GM12878 (cell line): ENCODE measurements at regions not wholly inside any gene's neighbourhood (a gene's known extent, or its start where the extent isn't known, plus 50 kb on each side); places are given as distances from the start of the nearest gene placed in this dataset.

ENCODE experiments used
- ATAC-seq: fragments of 200-7000 bp; cut with Tn5 transposase; 3 replicates; pipeline ENCODE4 v1.9.1; 2020; ENCODE audit warnings: mild to moderate bottlenecking, moderate library complexity
- BruUV-seq: library from RNA; stranded (reverse); fragments of 400-500 nt; replicated peaks from 2 replicates; lab custom pipeline; 2021; lab: Mats Ljungman, UMichigan
- CTCF ChIA-PET: fragments of 300-600 bp; sonication (Branson Sonifier 250); formaldehyde crosslinking; extraction: SDS; loops from one replicate; lab custom pipeline; 2021; ENCODE audit warnings: inconsistent platforms; lab: Yijun Ruan, JAX
- POLR2A ChIA-PET: fragments of 350-600 bp; formaldehyde crosslinking; extraction: SDS; loops from one replicate; lab custom pipeline; 2021; ENCODE audit warnings: inconsistent platforms; lab: Charles Lee
- RAD21 ChIA-PET: fragments of 300-600 bp; sonication (Branson Sonifier 250); formaldehyde crosslinking; loops from one replicate; lab custom pipeline; 2023; ENCODE audit warnings: antibody characterized with exemption; ENCODE audit not compliant: unreplicated experiment; lab: Charles Lee
- SMC1A ChIA-PET: fragments of 300-600 bp; sonication (Branson Sonifier 250); formaldehyde crosslinking; loops from one replicate; lab custom pipeline; 2023; ENCODE audit not compliant: unreplicated experiment, uncharacterized antibody; lab: Charles Lee
- DNase-seq: peaks from one replicate; pipeline ENCODE4 v3.0.0-alpha.2; 2011; ENCODE audit warnings: low read depth, low spot score
- FAIRE-seq: peaks from 3 replicates; lab custom pipeline; 2011; peaks lifted over from hg19 to GRCh38; lab: Jason Lieb, UNC
- H2AFZ ChIP-seq: 2 replicates; pipeline ENCODE4 v1.6.0; 2011; ENCODE audit warnings: low read depth, low read length, control low read depth; ENCODE audit not compliant: control insufficient read depth
- H3K27ac ChIP-seq: 2 replicates; pipeline ENCODE4 v1.5.1; 2011; ENCODE audit warnings: control low read depth; ENCODE audit not compliant: control insufficient read depth, insufficient read depth
- H3K27me3 ChIP-seq, 2 experiments: replicated peaks in 1 of 2; 2 replicates each; pipeline versions ENCODE4 v1.6.0 to v1.6.1; 2011; ENCODE audit warnings: low read length in 1 of 2; ENCODE audit not compliant: control insufficient read depth in 2 of 2, insufficient read depth in 2 of 2
- H3K36me3 ChIP-seq, 2 experiments: 2 replicates each; pipeline ENCODE4 v1.5.1; 2011; ENCODE audit warnings: low read length in 1 of 2; ENCODE audit not compliant: control insufficient read depth in 2 of 2, insufficient read depth in 2 of 2
- H3K4me1 ChIP-seq: 2 replicates; pipeline ENCODE4 v1.6.1; 2011; ENCODE audit warnings: mild to moderate bottlenecking, low read length, moderate library complexity, mixed read lengths; ENCODE audit not compliant: control insufficient read depth, insufficient read depth
- H3K4me2 ChIP-seq: 2 replicates; pipeline ENCODE4 v1.6.0; 2011; ENCODE audit warnings: control low read depth; ENCODE audit not compliant: control insufficient read depth, insufficient read depth
- H3K4me3 ChIP-seq: fragments of 200-600 bp; sonication (generic); 2 replicates; pipeline ENCODE4 v1.5.1; 2016
- H3K79me2 ChIP-seq: 2 replicates; pipeline ENCODE4 v1.6.0; 2011; ENCODE audit warnings: low read length; ENCODE audit not compliant: control insufficient read depth, insufficient read depth
- H3K9ac ChIP-seq: 2 replicates; pipeline ENCODE4 v1.8.0; 2011; ENCODE audit warnings: low read length, control low read depth, mixed read lengths; ENCODE audit not compliant: control insufficient read depth, insufficient read depth
- H3K9me3 ChIP-seq: replicated peaks from 3 replicates; pipeline ENCODE4 v1.5.1; 2011; ENCODE audit warnings: mild to moderate bottlenecking, low read length; ENCODE audit not compliant: control insufficient read depth, insufficient read depth
- H4K20me1 ChIP-seq: 2 replicates; pipeline ENCODE4 v1.6.0; 2011; ENCODE audit not compliant: control insufficient read depth, insufficient read depth
- CREM ChIP-seq: IDR thresholded peaks from 2 replicates; pipeline ENCODE4 v1.6.1; 2014; ENCODE audit warnings: antibody characterized with exemption, low read depth
- HDAC6 ChIP-seq: fragments of 200-600 bp; sonication (generic); IDR thresholded peaks from one replicate; pipeline ENCODE4 v1.8.0; 2017; ENCODE audit warnings: antibody characterized with exemption; ENCODE audit not compliant: unreplicated experiment
- NFYA ChIP-seq: IDR thresholded peaks from 2 replicates; pipeline ENCODE4 v1.6.1; 2011; ENCODE audit warnings: low read depth, mild to moderate bottlenecking, low read length, improper control_type of control experiment, borderline replicate concordance
- PML ChIP-seq: IDR thresholded peaks from 2 replicates; pipeline ENCODE4 v1.6.1; 2012; ENCODE audit warnings: low read length, inconsistent platforms
- ZNF622 ChIP-seq: fragments of 450-650 bp; IDR thresholded peaks from 2 replicates; pipeline ENCODE4 v1.6.1; 2017; ENCODE audit warnings: mild to moderate bottlenecking, inconsistent platforms
- WGBS: methylation state at CpG from one replicate; pipeline ENCODE4 v1.1.6; 2016; ENCODE audit warnings: low lambda C conversion rate; ENCODE audit not compliant: insufficient replicate concordance, insufficient coverage; ENCODE audit errors: missing lambda C conversion rate; 5-methylcytosine and 5-hydroxymethylcytosine counted together
- in situ Hi-C: fragments of 300-500 bp; cut with MboI; formaldehyde crosslinking; loops from 9 replicates; pipeline ENCODE4 v1.14.3; 2018; ENCODE audit warnings: mixed read lengths
- intact Hi-C: fragments of 100-400 bp; cut with micrococcal nuclease; formaldehyde crosslinking; loops from one replicate; pipeline ENCODE4 v1.14.2; 2022; ENCODE audit not compliant: unreplicated experiment
- TF ChIP-seq, protein P1 (sequence below): fragments of 450-650 bp; IDR thresholded peaks from 2 replicates; pipeline ENCODE4 v1.6.1; 2017; ENCODE audit warnings: low read depth, mild to moderate bottlenecking, moderate library complexity
- TF ChIP-seq, protein P2 (sequence below): fragments of 450-650 bp; formaldehyde crosslinking; IDR thresholded peaks from 2 replicates; pipeline ENCODE4 v1.4.0; 2020; ENCODE audit warnings: mild to moderate bottlenecking, moderate library complexity

DNA sequence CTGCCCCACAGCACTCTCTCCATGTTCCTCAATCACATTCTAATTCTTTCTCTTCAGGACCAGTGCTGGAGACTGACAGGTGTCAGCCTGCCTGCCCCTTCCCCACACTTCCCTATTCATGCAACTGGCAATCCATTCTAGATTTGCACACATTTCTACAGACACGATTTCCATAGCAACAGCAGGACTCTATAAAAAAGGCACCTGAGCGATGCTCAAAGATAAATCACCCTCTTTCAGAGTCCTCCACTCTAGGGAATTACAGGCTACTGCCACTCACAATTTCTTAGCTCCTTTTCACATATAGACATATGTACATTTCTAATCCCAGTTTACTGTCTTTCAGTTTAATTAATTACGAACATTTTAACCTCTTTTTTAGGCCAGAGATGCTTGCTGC lies 118.1 kb upstream of the ANKRD1 start:
- Histone ChIP-seq H3K36me3 (no peaks in the 10 kb centered on the region), H3K4me3 (no peak overlapping the region), H3K79me2 (no peaks in the 10 kb centered on the region), H2AFZ (no peak overlapping the region), H3K27me3 (no peaks in the 10 kb centered on the region), H3K27ac (no peak overlapping the region), H3K9ac (no peak overlapping the region), H3K4me2 (no peak overlapping the region), H3K9me3 (no peaks in the 10 kb centered on the region), H4K20me1 (no peaks in the 10 kb centered on the region), H3K4me1 (no peaks in the 10 kb centered on the region)
- no peak for FAIRE-seq
- BruUV-seq, result no TSS peak
- 57% methylated on average over 3 of the region's 3 CpGs for WGBS
- in situ Hi-C loops (no loop called here), intact Hi-C loops (no loop called here)
- no peak for ATAC-seq
- TF ChIP-seq, protein P1, sequence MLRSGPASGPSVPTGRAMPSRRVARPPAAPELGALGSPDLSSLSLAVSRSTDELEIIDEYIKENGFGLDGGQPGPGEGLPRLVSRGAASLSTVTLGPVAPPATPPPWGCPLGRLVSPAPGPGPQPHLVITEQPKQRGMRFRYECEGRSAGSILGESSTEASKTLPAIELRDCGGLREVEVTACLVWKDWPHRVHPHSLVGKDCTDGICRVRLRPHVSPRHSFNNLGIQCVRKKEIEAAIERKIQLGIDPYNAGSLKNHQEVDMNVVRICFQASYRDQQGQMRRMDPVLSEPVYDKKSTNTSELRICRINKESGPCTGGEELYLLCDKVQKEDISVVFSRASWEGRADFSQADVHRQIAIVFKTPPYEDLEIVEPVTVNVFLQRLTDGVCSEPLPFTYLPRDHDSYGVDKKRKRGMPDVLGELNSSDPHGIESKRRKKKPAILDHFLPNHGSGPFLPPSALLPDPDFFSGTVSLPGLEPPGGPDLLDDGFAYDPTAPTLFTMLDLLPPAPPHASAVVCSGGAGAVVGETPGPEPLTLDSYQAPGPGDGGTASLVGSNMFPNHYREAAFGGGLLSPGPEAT, result no peak
- TF ChIP-seq NFYA, result no peak
- TF ChIP-seq, protein P2, sequence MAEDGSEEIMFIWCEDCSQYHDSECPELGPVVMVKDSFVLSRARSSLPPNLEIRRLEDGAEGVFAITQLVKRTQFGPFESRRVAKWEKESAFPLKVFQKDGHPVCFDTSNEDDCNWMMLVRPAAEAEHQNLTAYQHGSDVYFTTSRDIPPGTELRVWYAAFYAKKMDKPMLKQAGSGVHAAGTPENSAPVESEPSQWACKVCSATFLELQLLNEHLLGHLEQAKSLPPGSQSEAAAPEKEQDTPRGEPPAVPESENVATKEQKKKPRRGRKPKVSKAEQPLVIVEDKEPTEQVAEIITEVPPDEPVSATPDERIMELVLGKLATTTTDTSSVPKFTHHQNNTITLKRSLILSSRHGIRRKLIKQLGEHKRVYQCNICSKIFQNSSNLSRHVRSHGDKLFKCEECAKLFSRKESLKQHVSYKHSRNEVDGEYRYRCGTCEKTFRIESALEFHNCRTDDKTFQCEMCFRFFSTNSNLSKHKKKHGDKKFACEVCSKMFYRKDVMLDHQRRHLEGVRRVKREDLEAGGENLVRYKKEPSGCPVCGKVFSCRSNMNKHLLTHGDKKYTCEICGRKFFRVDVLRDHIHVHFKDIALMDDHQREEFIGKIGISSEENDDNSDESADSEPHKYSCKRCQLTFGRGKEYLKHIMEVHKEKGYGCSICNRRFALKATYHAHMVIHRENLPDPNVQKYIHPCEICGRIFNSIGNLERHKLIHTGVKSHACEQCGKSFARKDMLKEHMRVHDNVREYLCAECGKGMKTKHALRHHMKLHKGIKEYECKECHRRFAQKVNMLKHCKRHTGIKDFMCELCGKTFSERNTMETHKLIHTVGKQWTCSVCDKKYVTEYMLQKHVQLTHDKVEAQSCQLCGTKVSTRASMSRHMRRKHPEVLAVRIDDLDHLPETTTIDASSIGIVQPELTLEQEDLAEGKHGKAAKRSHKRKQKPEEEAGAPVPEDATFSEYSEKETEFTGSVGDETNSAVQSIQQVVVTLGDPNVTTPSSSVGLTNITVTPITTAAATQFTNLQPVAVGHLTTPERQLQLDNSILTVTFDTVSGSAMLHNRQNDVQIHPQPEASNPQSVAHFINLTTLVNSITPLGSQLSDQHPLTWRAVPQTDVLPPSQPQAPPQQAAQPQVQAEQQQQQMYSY, result no peak
- TF ChIP-seq ZNF622, result no peak
- no peak for TF ChIP-seq HDAC6
- no peak for TF ChIP-seq PML
- no peak for TF ChIP-seq CREM
- SMC1A ChIA-PET, result interaction anchor here (0.8 to 2.8 kb wide), 3 partner anchors 33 to 212 kb away, joined by 3 to 8 read pairs (median 3); no protein-coding TSS in a partner anchor
- DNase-seq, result no peak
- POLR2A ChIA-PET, result no interaction called here
- RAD21 ChIA-PET, result interaction anchor here (1.2 kb wide), 1 partner anchor 32 kb away, joined by 3 read pairs; no protein-coding TSS in a partner anchor
- CTCF ChIA-PET, result interaction anchor here (0.8 to 1.5 kb wide), 2 partner anchors 127 to 212 kb away, joined by 3 to 8 read pairs; no protein-coding TSS in a partner anchor
